Heart left ventricle (tissue), 16 donors: ENCODE measurements at regions not wholly inside any gene's neighbourhood (a gene's known extent, or its start where the extent isn't known, plus 50 kb on each side); places are given as distances from the start of the nearest gene placed in this dataset.

Experiments
- ATAC-seq, 4 donors: fragments of 200-7000 bp; cut with Tn5 transposase; one replicate each; pipeline ENCODE4 v1.9.1; 2020 to 2022; ENCODE audit warnings: moderate library complexity in 4 of 4, mild to moderate bottlenecking in 3 of 4, moderate number of reproducible peaks in 1 of 4
- DNase-seq, 5 donors: peaks; one replicate each; pipeline ENCODE4 v3.0.0-alpha.2; 2020
- H3K27ac ChIP-seq, 12 donors: fragments of 200-600 bp; sonication (generic) in 4 of 12; one replicate each; pipeline versions ENCODE4 v1.5.0 to v1.8.0; 2016 to 2022; ENCODE audit warnings: mild to moderate bottlenecking in 2 of 12
- H3K27me3 ChIP-seq, 9 donors: fragments of 200-600 bp; sonication (generic) in 2 of 9; one replicate each; pipeline versions ENCODE4 v1.5.1 to v1.8.0; 2016 to 2022; ENCODE audit warnings: mild to moderate bottlenecking in 3 of 9
- H3K36me3 ChIP-seq, 9 donors: fragments of 200-600 bp; sonication (generic) in 2 of 9; one replicate each; pipeline versions ENCODE4 v1.5.0 to v1.8.0; 2018 to 2022; ENCODE audit warnings: mild to moderate bottlenecking in 2 of 9
- H3K4me1 ChIP-seq, 12 donors: fragments of 200-600 bp; sonication (generic) in 4 of 12; one replicate each; pipeline versions ENCODE4 v1.5.0 to v1.8.0; 2016 to 2022; ENCODE audit warnings: mild to moderate bottlenecking in 3 of 12
- H3K4me3 ChIP-seq, 12 donors: fragments of 200-600 bp; sonication (generic) in 4 of 12; one replicate each; pipeline versions ENCODE4 v1.5.0 to v1.8.0; 2017 to 2022; ENCODE audit warnings: mild to moderate bottlenecking in 9 of 12, moderate library complexity in 4 of 12
- H3K9me3 ChIP-seq, 12 donors: fragments of 200-600 bp; sonication (generic) in 4 of 12; one replicate each; pipeline versions ENCODE4 v1.5.0 to v1.8.0; 2016 to 2022; ENCODE audit warnings: mild to moderate bottlenecking in 1 of 12
- POLR2A ChIP-seq, 2 donors: fragments of 450-650 bp; IDR thresholded peaks; one replicate each; pipeline ENCODE4 v1.6.1; 2017; ENCODE audit warnings: antibody characterized with exemption in 2 of 2, mild to moderate bottlenecking in 2 of 2, moderate library complexity in 2 of 2
- whole genome bisulfite sequencing, 4 donors: extraction: QIAGEN DNeasy Blood & Tissue Kit in 2 of 4; methylation state at CpG; one replicate each; pipeline versions ENCODE4 v1.1.5 to v1.1.7; 2013 to 2018; 5-methylcytosine and 5-hydroxymethylcytosine counted together
- intact Hi-C, 10 donors: fragments of 100-400 bp; cut with DNase I; formaldehyde crosslinking; loops; one replicate each; pipeline versions ENCODE4 v1.11.1 to v1.14.2; 2022
- TF ChIP-seq, protein P1 (sequence below), 12 donors: fragments of 200-600 bp; sonication (generic) in 4 of 12; IDR thresholded peaks; one replicate each; pipeline versions ENCODE4 v1.5.0 to v1.8.0; 2018 to 2022; ENCODE audit warnings: antibody characterized with exemption in 12 of 12, mild to moderate bottlenecking in 5 of 12
- donor health status: ischemic (EF 13 %, LVEDD 7.1; RV severe dilation, severe dysfunction).
- donor health status: healthy with polysubstance abuse.
- donor health status: DM: no; HTN: yes; CAD: no.
- donor health status: DM: no; HTN: no; CAD: no.
- donor health status: ischemic (EF 25% LVEDD 6.9; RV normal size, moderate dysfunction).
- donor health status: ischemic (EF 25% LVEDD 5.7; RV mildly dilated, moderate dysfunction).
- donor health status: healthy.
- donor health status: DM: yes; HTN: yes; CAD: no.
- donor health status: ischemic (EF 35%, LVEDD 5.7; RV mildly dilated, moderate dysfunction).
- donor health status: nonischemic (EF 11% LVEDD 7.7; RV severe dilation, severe dysfunction).
- donor health status: DM: yes; HTN: yes; CAD: no.
- donor health status: PGD.
- donor health status: ischemic (EF 29% LVEDD 5.4; RV normal size, mild dysfunction).
- donor health status: nonischemic (EF 23%, LVEDD 6.1; RV moderate dilation, normal function).

DNA sequence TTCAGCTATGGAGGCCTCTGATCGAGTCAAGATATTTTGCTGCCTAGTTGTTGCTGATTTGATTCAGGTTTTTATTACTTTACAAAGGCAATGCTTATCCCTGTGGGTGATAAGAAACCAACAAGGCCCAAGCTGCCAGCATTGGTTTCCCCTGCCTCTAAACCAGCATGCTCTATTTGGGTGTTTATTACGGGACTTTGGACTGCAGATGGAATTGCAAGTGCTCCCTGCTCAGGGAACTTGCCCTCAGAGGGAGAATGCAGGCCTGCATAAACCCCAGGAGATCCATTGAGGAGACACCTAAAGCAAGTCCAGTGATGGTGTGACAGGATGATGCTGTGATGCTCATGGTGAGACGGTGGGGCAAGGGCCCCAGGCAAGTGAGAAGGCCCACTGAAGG lies 172.1 kb downstream of the VAPA start:
- Histone ChIP-seq H3K4me1 (peaks cover 0 to 9% (median 0%) of the 10 kb centered on the region in 12 donors), H3K27ac (no peak overlapping the region), H3K4me3 (no peak overlapping the region), H3K9me3 (peaks cover 0 to 23% (median 9%) of the 10 kb centered on the region in 12 donors), H3K36me3 (no peaks in the 10 kb centered on the region), H3K27me3 (no peaks in the 10 kb centered on the region)
- intact Hi-C loops = no loop called here
- WGBS, 4 donors = 81 to 89% (median 85%) methylated on average over 3 of the region's 3 CpGs
- ATAC-seq = no peak
- TF ChIP-seq POLR2A (IDR thresholded peaks at IDR 0.05) = no peak
- TF ChIP-seq, protein P1, sequence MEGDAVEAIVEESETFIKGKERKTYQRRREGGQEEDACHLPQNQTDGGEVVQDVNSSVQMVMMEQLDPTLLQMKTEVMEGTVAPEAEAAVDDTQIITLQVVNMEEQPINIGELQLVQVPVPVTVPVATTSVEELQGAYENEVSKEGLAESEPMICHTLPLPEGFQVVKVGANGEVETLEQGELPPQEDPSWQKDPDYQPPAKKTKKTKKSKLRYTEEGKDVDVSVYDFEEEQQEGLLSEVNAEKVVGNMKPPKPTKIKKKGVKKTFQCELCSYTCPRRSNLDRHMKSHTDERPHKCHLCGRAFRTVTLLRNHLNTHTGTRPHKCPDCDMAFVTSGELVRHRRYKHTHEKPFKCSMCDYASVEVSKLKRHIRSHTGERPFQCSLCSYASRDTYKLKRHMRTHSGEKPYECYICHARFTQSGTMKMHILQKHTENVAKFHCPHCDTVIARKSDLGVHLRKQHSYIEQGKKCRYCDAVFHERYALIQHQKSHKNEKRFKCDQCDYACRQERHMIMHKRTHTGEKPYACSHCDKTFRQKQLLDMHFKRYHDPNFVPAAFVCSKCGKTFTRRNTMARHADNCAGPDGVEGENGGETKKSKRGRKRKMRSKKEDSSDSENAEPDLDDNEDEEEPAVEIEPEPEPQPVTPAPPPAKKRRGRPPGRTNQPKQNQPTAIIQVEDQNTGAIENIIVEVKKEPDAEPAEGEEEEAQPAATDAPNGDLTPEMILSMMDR (IDR thresholded peaks at IDR 0.05) = no peak
- no peak for DNase-seq

DNA sequence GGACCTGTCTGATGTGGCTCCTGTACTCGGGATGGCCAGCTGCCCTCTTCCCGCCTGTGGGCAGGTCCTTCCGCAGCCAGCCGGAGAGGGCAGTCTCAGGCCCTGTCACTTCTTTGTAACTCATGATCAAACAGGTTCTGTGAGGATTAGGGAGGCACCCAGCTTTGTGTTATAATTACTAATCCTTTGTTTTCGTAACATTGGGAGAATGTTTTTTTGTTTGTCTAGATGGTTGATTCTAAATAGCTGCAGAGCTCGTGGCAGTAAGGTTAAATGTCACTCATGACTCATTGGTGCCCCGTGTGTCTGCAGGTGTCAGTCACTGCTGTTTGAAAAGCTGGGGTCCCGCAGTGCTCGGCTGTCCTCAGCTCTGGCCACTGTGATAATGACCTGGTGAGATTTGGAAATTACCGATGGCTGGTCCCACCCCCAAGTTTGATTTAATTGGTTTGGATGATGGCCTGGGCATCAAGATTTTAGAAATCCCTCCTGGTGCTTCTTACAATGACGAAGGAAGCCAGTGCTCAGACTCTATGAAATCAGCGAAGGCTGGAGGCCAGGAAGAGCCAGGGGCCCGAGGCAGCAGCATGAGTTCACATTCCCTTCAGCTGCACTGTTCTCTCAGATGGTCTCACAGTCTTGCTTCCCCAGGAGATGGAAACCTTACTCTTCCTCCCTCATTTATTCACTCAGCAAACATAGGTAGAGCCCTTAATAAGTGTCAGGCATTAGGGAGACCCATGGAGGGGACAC lies 172.8 kb downstream of the VAPA start:
- H3K36me3 ChIP-seq = no peaks in the 10 kb centered on the region
- H3K9me3 ChIP-seq = peaks cover 0 to 23% (median 9%) of the 10 kb centered on the region in 12 donors
- no peak for TF ChIP-seq POLR2A (IDR thresholded peaks at IDR 0.05)
- TF ChIP-seq, protein P1 (IDR thresholded peaks at IDR 0.05) = no peak
- H3K27me3 ChIP-seq = no peaks in the 10 kb centered on the region
- WGBS, 4 donors = 88 to 92% (median 89%) methylated on average over 13 of the region's 13 CpGs
- H3K4me3 ChIP-seq = no peak overlapping the region
- intact Hi-C loops = no loop called here
- peaks cover 0 to 3% (median 0%) of the 10 kb centered on the region in 12 donors for H3K4me1 ChIP-seq
- H3K27ac ChIP-seq = no peak overlapping the region
- DNase-seq (no peak), ATAC-seq (no peak)

DNA sequence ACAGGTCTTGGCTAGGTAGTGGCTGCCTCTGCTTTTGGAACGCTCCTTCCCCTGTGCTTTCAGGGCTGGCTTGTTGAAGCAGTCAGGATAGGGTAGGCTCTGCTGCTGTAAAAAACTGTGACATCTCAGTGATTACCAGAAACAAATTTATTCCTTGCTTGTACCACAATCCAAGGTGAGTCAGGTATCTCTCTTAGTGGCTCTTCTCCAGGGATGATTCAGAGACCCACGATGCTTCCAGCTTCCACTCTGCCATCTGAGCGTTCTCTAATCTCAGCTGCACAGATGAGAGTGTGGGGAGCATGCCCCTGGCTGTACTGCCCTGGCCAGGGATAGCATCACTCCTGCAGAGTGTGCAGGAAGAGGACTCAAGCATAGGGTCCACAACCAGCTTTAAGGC lies 174.9 kb downstream of the VAPA start:
- Histone ChIP-seq H3K36me3 (no peaks in the 10 kb centered on the region), H3K27ac (no peak overlapping the region), H3K4me1 (no peaks in the 10 kb centered on the region), H3K9me3 (peaks cover 0 to 6% (median 0%) of the 10 kb centered on the region in 12 donors), H3K27me3 (no peaks in the 10 kb centered on the region), H3K4me3 (no peak overlapping the region)
- DNase-seq (no peak), ATAC-seq (no peak)
- TF ChIP-seq POLR2A (IDR thresholded peaks at IDR 0.05) = no peak
- TF ChIP-seq, protein P1 (IDR thresholded peaks at IDR 0.05) = no peak
- intact Hi-C loops = no loop called here
- 90 to 96% (median 93%) methylated on average over 3 of the region's 3 CpGs for WGBS, 4 donors

DNA sequence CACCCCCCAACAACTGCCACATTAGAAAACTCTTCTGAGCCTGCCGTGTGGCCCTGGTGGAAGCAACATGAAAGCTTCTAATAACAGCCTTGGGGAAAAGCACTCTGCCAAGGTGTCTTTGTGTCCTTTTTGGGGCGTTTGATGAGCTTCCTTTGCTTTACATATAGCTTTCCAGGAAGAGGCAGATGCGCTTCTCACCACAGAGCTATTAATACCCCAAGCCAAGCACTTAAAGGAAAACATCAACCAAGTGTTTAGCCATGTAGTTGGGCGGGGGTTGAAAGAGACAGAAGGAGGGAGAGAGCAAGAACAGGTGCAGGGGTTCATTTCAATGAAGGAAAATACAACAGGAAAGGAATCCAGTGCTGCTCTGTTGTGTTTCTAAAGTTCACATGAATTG lies 176.1 kb downstream of the VAPA start:
- DNase-seq (no peak), ATAC-seq (no peak)
- WGBS, 4 donors = 69 to 80% (median 76%) methylated on average over 4 of the region's 4 CpGs
- intact Hi-C loops = loop anchor here in 1 of 10 donors (10.0 kb wide), 1 partner anchor 425 kb away; no protein-coding TSS in a partner anchor
- TF ChIP-seq POLR2A (IDR thresholded peaks at IDR 0.05) = no peak
- TF ChIP-seq, protein P1 (IDR thresholded peaks at IDR 0.05) = no peak
- Histone ChIP-seq H3K9me3 (no peaks in the 10 kb centered on the region), H3K4me1 (no peaks in the 10 kb centered on the region), H3K4me3 (no peak overlapping the region), H3K27ac (no peak overlapping the region), H3K27me3 (no peaks in the 10 kb centered on the region), H3K36me3 (no peaks in the 10 kb centered on the region)
